H1 (cell line): ENCODE measurements at regions not wholly inside any gene's neighbourhood (a gene's known extent, or its start where the extent isn't known, plus 50 kb on each side); places are given as distances from the start of the nearest gene placed in this dataset.

Source experiments
- CTCF ChIA-PET: fragments of 300-600 bp; sonication (Branson Sonifier 250); formaldehyde crosslinking; loops from one replicate; lab custom pipeline; 2021; ENCODE audit not compliant: partially characterized antibody; lab: Charles Lee
- POLR2A ChIA-PET: fragments of 300-600 bp; sonication (Branson Sonifier 250); formaldehyde crosslinking; loops from one replicate; lab custom pipeline; 2021; ENCODE audit warnings: inconsistent platforms; ENCODE audit not compliant: partially characterized antibody; lab: Charles Lee
- DNase-seq, 2 experiments: peaks; one replicate each; pipeline versions ENCODE4 v3.0.0 to v3.0.0-alpha.2; 2010 to 2022; ENCODE audit warnings: low spot score in 2 of 2, low read depth in 1 of 2, mixed read lengths in 1 of 2
- FAIRE-seq: peaks from 2 replicates; lab custom pipeline; 2011; peaks lifted over from hg19 to GRCh38; lab: Jason Lieb, UNC
- H2AFZ ChIP-seq: 2 replicates; pipeline ENCODE4 v1.8.1; 2012; ENCODE audit warnings: low read length, inconsistent platforms
- H2AK5ac ChIP-seq: 2 replicates; pipeline ENCODE4 v1.6.1; 2013; ENCODE audit warnings: low read depth, low read length
- H2BK120ac ChIP-seq: replicated peaks from 2 replicates; pipeline ENCODE3; 2013; ENCODE audit warnings: low read depth, low read length, inconsistent platforms
- H2BK12ac ChIP-seq: 2 replicates; pipeline ENCODE4 v1.6.1; 2013; ENCODE audit warnings: low read depth, low read length
- H2BK15ac ChIP-seq: 2 replicates; pipeline ENCODE4 v1.6.1; 2013; ENCODE audit warnings: low read length
- H2BK20ac ChIP-seq: 2 replicates; pipeline ENCODE4 v1.6.1; 2013; ENCODE audit warnings: low read length
- H2BK5ac ChIP-seq: 2 replicates; pipeline ENCODE4 v1.6.1; 2013; ENCODE audit warnings: low read depth, low read length
- H3K14ac ChIP-seq: 2 replicates; pipeline ENCODE4 v1.6.1; 2013; ENCODE audit warnings: inconsistent platforms; ENCODE audit not compliant: insufficient read length
- H3K18ac ChIP-seq: 2 replicates; pipeline ENCODE4 v1.6.1; 2013; ENCODE audit warnings: low read length; ENCODE audit errors: extremely low read depth
- H3K23ac ChIP-seq: 2 replicates; pipeline ENCODE4 v1.6.1; 2013; ENCODE audit warnings: inconsistent platforms; ENCODE audit not compliant: insufficient read length
- H3K23me2 ChIP-seq: 2 replicates; pipeline ENCODE4 v1.6.1; 2013; ENCODE audit warnings: low read depth, low read length
- H3K27ac ChIP-seq: 2 replicates; pipeline ENCODE4 v1.6.1; 2011; ENCODE audit warnings: low read depth, low read length, inconsistent platforms
- H3K27me3 ChIP-seq, 4 experiments: replicated peaks in 1 of 4; 1 replicate in 1 of 4; 2 replicates in 3 of 4; pipeline versions ENCODE4 v1.6.1 to v1.8.1; 2011 to 2013; ENCODE audit warnings: low read length in 3 of 4, mild to moderate bottlenecking in 3 of 4, inconsistent platforms in 2 of 4, mixed read lengths in 2 of 4, moderate library complexity in 1 of 4; ENCODE audit not compliant: control insufficient read depth in 3 of 4, insufficient read depth in 3 of 4; ENCODE audit errors: extremely low read depth in 1 of 4
- H3K36me3 ChIP-seq, 4 experiments: 2 replicates each; pipeline versions ENCODE4 v1.6.1 to v1.8.1; 2011 to 2013; ENCODE audit warnings: mild to moderate bottlenecking in 4 of 4, low read length in 3 of 4, moderate library complexity in 2 of 4, control low read depth in 1 of 4, inconsistent platforms in 1 of 4; ENCODE audit not compliant: insufficient read depth in 4 of 4, control insufficient read depth in 2 of 4
- H3K4ac ChIP-seq: replicated peaks from 2 replicates; pipeline ENCODE3; 2013; ENCODE audit warnings: low read length, low read depth, mixed read lengths, inconsistent platforms; ENCODE audit not compliant: insufficient read length
- H3K4me1 ChIP-seq, 4 experiments: replicated peaks in 1 of 4; 1 replicate in 1 of 4; 2 replicates in 3 of 4; pipeline versions ENCODE4 v1.6.1 to v1.8.1; 2011 to 2013; ENCODE audit warnings: low read length in 3 of 4, inconsistent platforms in 2 of 4, mixed read lengths in 1 of 4; ENCODE audit not compliant: insufficient read depth in 4 of 4, control insufficient read depth in 3 of 4
- H3K4me2 ChIP-seq, 2 experiments: 2 replicates each; pipeline versions ENCODE4 v1.6.1 to v1.8.1; 2011 to 2013; ENCODE audit warnings: low read depth in 2 of 2, low read length in 2 of 2, control low read depth in 1 of 2, inconsistent platforms in 1 of 2, mild to moderate bottlenecking in 1 of 2; ENCODE audit not compliant: insufficient read depth in 1 of 2
- H3K4me3 ChIP-seq, 4 experiments: fragments of 200-600, 300-600 bp in 1 of 4; sonication (generic), shearing (Covaris generic), sonication (Bioruptor Twin) in 1 of 4; 2 replicates each; pipeline versions ENCODE4 v1.5.1 to v1.8.1; 2011 to 2016; ENCODE audit warnings: low read length in 4 of 4, low read depth in 3 of 4, control low read depth in 2 of 4, inconsistent platforms in 2 of 4, mild to moderate bottlenecking in 2 of 4, mixed read lengths in 1 of 4, moderate library complexity in 1 of 4; ENCODE audit not compliant: insufficient read depth in 2 of 4; ENCODE audit errors: extremely low read depth in 1 of 4
- H3K56ac ChIP-seq: replicated peaks from 2 replicates; pipeline ENCODE3; 2013; ENCODE audit warnings: low read depth, mild to moderate bottlenecking, mixed read lengths, low read length, inconsistent platforms; ENCODE audit not compliant: insufficient read length
- H3K79me1 ChIP-seq: 2 replicates; pipeline ENCODE4 v1.6.1; 2013; ENCODE audit warnings: low read depth, low read length, control low read depth
- H3K79me2 ChIP-seq, 2 experiments: 2 replicates each; pipeline versions ENCODE4 v1.6.1 to v1.8.1; 2012 to 2013; ENCODE audit warnings: low read length in 2 of 2, mild to moderate bottlenecking in 2 of 2, inconsistent platforms in 1 of 2; ENCODE audit not compliant: insufficient read depth in 2 of 2, control insufficient read depth in 1 of 2
- H3K9ac ChIP-seq, 4 experiments: replicated peaks in 1 of 4; 1 replicate in 1 of 4; 2 replicates in 3 of 4; pipeline versions ENCODE4 v1.6.1 to v1.8.1; 2011 to 2013; ENCODE audit warnings: low read depth in 3 of 4, low read length in 3 of 4, control low read depth in 2 of 4, mild to moderate bottlenecking in 2 of 4, moderate library complexity in 2 of 4, inconsistent platforms in 1 of 4; ENCODE audit errors: extremely low read depth in 1 of 4
- H3K9me3 ChIP-seq, 2 experiments: 2 replicates each; pipeline versions ENCODE4 v1.6.1 to v1.8.1; 2012 to 2013; ENCODE audit warnings: mild to moderate bottlenecking in 2 of 2, moderate library complexity in 2 of 2, control low read depth in 1 of 2, inconsistent platforms in 1 of 2, low read depth in 1 of 2, low read length in 1 of 2, mixed read lengths in 1 of 2; ENCODE audit not compliant: insufficient read depth in 2 of 2
- H4K20me1 ChIP-seq, 2 experiments: replicated peaks in 1 of 2; 2 replicates each; pipeline versions ENCODE3 to v1.8.1; 2011 to 2013; ENCODE audit warnings: inconsistent platforms in 2 of 2, low read length in 2 of 2, mild to moderate bottlenecking in 1 of 2; ENCODE audit not compliant: insufficient read depth in 2 of 2, control insufficient read depth in 1 of 2
- H4K5ac ChIP-seq: 2 replicates; pipeline ENCODE4 v1.6.1; 2013; ENCODE audit warnings: low read length, low read depth, mixed read lengths, inconsistent platforms; ENCODE audit not compliant: insufficient read length
- H4K8ac ChIP-seq: 2 replicates; pipeline ENCODE4 v1.8.0; 2013; ENCODE audit warnings: mild to moderate bottlenecking, moderate library complexity, low read length, inconsistent platforms; ENCODE audit not compliant: insufficient read depth; ENCODE audit errors: extremely low read depth
- H4K91ac ChIP-seq: replicated peaks from 2 replicates; pipeline ENCODE3; 2013; ENCODE audit warnings: low read length, mixed read lengths, inconsistent platforms; ENCODE audit not compliant: insufficient read length
- ASH2L ChIP-seq: fragments of 200-600, 300-600 bp; sonication (generic); IDR thresholded peaks from one replicate; pipeline ENCODE4 v1.7.1; 2017; ENCODE audit warnings: low read length
- EZH2 ChIP-seq: fragments of 200-600 bp; sonication (generic); IDR thresholded peaks from 2 replicates; pipeline ENCODE4 v1.7.1; 2012; ENCODE audit warnings: low read depth, mild to moderate bottlenecking, moderate library complexity, low read length, inconsistent platforms; ENCODE audit not compliant: severe bottlenecking
- SP1 ChIP-seq: IDR thresholded peaks from 2 replicates; pipeline ENCODE4 v1.6.1; 2011; ENCODE audit warnings: low read depth, low read length
- SP2 ChIP-seq: IDR thresholded peaks from 2 replicates; pipeline ENCODE4 v1.6.1; 2012; ENCODE audit warnings: mild to moderate bottlenecking, low read length, inconsistent platforms
- SP4 ChIP-seq: IDR thresholded peaks from 2 replicates; pipeline ENCODE4 v1.6.1; 2012; ENCODE audit warnings: low read length, inconsistent platforms
- TAF1 ChIP-seq: IDR thresholded peaks from 2 replicates; pipeline ENCODE4 v1.6.1; 2011; ENCODE audit warnings: mild to moderate bottlenecking, low read depth, low read length
- TCF12 ChIP-seq: IDR thresholded peaks from 2 replicates; pipeline ENCODE4 v1.6.1; 2011; ENCODE audit warnings: low read depth, mild to moderate bottlenecking, low read length
- ZNF274 ChIP-seq: IDR thresholded peaks from 2 replicates; pipeline ENCODE4 v1.7.0; 2012; ENCODE audit warnings: low read length, borderline replicate concordance; ENCODE audit errors: extremely low read depth
- WGBS, 2 experiments: shearing (Covaris generic) in 1 of 2; methylation state at CpG; one replicate each; pipeline versions ENCODE4 v1.1.6 to v1.1.7; 2013 to 2015; ENCODE audit warnings: low lambda C conversion rate in 2 of 2, mixed read lengths in 2 of 2, inconsistent platforms in 1 of 2, low coverage in 1 of 2, missing lambda C conversion rate in 1 of 2; ENCODE audit not compliant: insufficient replicate concordance in 2 of 2, insufficient coverage in 1 of 2, insufficient read length in 1 of 2; ENCODE audit errors: extremely low coverage in 1 of 2, missing lambda C conversion rate in 1 of 2; 5-methylcytosine and 5-hydroxymethylcytosine counted together
- TF ChIP-seq, protein P1 (sequence below): IDR thresholded peaks from 2 replicates; pipeline ENCODE4 v1.6.1; 2011; ENCODE audit warnings: low read length, improper control_type of control experiment
- TF ChIP-seq, protein P2 (sequence below), 3 experiments: IDR thresholded peaks; 1 replicate in 2 of 3; 2 replicates in 1 of 3; pipeline versions ENCODE4 v1.5.1 to v1.6.1; 2011; ENCODE audit warnings: low read length in 3 of 3, mild to moderate bottlenecking in 3 of 3, inconsistent platforms in 2 of 3, low read depth in 1 of 3, moderate library complexity in 1 of 3; ENCODE audit not compliant: insufficient read depth in 1 of 3; ENCODE audit errors: control extremely low read depth in 1 of 3

DNA sequence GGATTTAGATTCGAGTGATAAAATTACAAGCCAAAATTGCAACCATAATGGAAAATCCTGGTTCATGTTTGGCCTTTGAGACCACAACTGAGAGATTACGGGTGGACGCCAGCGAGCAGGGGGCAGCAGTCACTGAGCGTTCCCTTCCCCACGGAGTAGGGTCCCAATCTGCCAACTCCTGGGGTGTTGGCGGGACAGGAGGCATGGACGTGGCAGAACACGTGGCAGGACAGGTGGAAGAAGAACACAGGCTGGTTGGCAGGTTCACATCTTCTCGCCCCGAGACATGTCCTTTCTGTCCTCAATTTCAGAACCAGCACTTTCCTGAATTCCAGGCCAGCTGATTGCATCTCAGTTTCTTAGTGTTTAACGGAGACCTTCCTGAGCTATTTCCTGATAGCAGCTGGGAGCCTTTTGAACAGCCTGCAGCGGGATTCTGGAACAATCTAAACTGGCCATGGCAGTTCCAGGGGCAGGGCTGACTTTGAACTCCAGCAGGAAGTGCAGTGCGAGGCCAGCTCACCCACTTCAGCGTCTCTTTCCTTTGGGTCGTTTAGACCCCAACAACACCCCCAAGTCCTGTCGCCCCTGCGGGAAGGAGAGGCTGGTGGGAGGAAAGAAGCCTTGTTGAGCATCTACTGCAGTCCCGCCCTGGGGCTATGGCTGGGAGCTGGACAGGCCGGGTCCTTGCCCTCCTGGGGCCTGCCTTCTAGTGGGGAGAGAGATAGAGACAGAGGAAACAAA lies 159.1 kb upstream of the FOXF1 start:
- H2AK5ac ChIP-seq: no peak overlapping the region
- no peak for TF ChIP-seq SP2
- TF ChIP-seq, protein P1, sequence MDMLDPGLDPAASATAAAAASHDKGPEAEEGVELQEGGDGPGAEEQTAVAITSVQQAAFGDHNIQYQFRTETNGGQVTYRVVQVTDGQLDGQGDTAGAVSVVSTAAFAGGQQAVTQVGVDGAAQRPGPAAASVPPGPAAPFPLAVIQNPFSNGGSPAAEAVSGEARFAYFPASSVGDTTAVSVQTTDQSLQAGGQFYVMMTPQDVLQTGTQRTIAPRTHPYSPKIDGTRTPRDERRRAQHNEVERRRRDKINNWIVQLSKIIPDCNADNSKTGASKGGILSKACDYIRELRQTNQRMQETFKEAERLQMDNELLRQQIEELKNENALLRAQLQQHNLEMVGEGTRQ: no peak
- TF ChIP-seq, protein P2, sequence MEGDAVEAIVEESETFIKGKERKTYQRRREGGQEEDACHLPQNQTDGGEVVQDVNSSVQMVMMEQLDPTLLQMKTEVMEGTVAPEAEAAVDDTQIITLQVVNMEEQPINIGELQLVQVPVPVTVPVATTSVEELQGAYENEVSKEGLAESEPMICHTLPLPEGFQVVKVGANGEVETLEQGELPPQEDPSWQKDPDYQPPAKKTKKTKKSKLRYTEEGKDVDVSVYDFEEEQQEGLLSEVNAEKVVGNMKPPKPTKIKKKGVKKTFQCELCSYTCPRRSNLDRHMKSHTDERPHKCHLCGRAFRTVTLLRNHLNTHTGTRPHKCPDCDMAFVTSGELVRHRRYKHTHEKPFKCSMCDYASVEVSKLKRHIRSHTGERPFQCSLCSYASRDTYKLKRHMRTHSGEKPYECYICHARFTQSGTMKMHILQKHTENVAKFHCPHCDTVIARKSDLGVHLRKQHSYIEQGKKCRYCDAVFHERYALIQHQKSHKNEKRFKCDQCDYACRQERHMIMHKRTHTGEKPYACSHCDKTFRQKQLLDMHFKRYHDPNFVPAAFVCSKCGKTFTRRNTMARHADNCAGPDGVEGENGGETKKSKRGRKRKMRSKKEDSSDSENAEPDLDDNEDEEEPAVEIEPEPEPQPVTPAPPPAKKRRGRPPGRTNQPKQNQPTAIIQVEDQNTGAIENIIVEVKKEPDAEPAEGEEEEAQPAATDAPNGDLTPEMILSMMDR (IDR thresholded peaks at IDR 0.05; ENCODE audit: control extremely low read depth in 1 of 3, insufficient read depth in 1 of 3, low read depth in 1 of 3, low read length in 3 of 3): no peak
- TF ChIP-seq ASH2L: no peak
- TF ChIP-seq SP4: no peak
- no peak for TF ChIP-seq TCF12
- no peak for TF ChIP-seq ZNF274
- TF ChIP-seq SP1: no peak
- TF ChIP-seq TAF1: no peak
- TF ChIP-seq EZH2: no peak

More for the DNA sequence above, 159.1 kb upstream of the FOXF1 start:
- FAIRE-seq: no peak
- Histone ChIP-seq H3K27me3 (0 out of 7 replicates have a peak, but pooled peaks cover 0 to 3% (median 0%) of the 10 kb centered on the region in 4 experiments), H3K23ac (no peak overlapping the region), H4K91ac (no peak overlapping the region), H3K79me1 (no peaks in the 10 kb centered on the region), H3K14ac (no peak overlapping the region), H2BK120ac (no peak overlapping the region), H4K5ac (no peak overlapping the region), H3K36me3 (no peaks in the 10 kb centered on the region), H4K20me1 (no peaks in the 10 kb centered on the region), H2BK5ac (peak overlapping the region; percentile 52; the same call in 1 of the 2 replicates), H3K9me3 (peaks cover 6 to 7% of the 10 kb centered on the region in 2 experiments; a peak in 3 of 4 replicates), H4K8ac (no peak overlapping the region), H3K79me2 (no peaks in the 10 kb centered on the region), H3K4me1 (peaks cover 0 to 7% (median 3%) of the 10 kb centered on the region in 4 experiments; a peak in 3 of 7 replicates), H2BK15ac (peak overlapping the region; percentile 92; the same call in 1 of the 2 replicates), H3K23me2 (no peaks in the 10 kb centered on the region), H3K56ac (no peak overlapping the region), H3K9ac (no peak overlapping the region), H2BK12ac (peak overlapping the region; percentile 68; the same call in 1 of the 2 replicates), H2AFZ (no peak overlapping the region), H2BK20ac (no peak overlapping the region), H3K27ac (no peak overlapping the region), H3K4ac (no peak overlapping the region), H3K4me3 (no peak overlapping the region), H3K4me2 (no peak overlapping the region), H3K18ac (no peak overlapping the region)
- DNase-seq: no peak
- POLR2A ChIA-PET: no interaction called here
- 90% methylated on average over 17 of the region's 20 CpGs; no CpG with 5 or more reads in 1 of the 2 experiments for WGBS, 2 experiments
- CTCF ChIA-PET: no interaction called here
